Smooth muscle cell (in vitro differentiated cells): ENCODE measurements at regions not wholly inside any gene's neighbourhood (a gene's known extent, or its start where the extent isn't known, plus 50 kb on each side); places are given as distances from the start of the nearest gene placed in this dataset.

Experiments used
- DNase-seq: peaks from one replicate; lab custom pipeline; 2025; ENCODE audit not compliant: unreplicated experiment; lab: John Stamatoyannopoulos, UW
- H2AFZ ChIP-seq: fragments of 200-600 bp; sonication (generic); 2 replicates; pipeline ENCODE4 v1.6.0; 2016; ENCODE audit warnings: antibody characterized with exemption, low read depth, mild to moderate bottlenecking
- H3F3A ChIP-seq: fragments of 200-600 bp; sonication (generic); 2 replicates; pipeline ENCODE4 v1.6.0; 2017; ENCODE audit warnings: antibody characterized with exemption, low read depth
- H3K27ac ChIP-seq: fragments of 200-600 bp; sonication (generic); 2 replicates; pipeline ENCODE4 v1.5.1; 2016; ENCODE audit warnings: low read depth, mild to moderate bottlenecking
- H3K27me3 ChIP-seq: fragments of 200-600 bp; sonication (generic); 2 replicates; pipeline ENCODE4 v1.6.1; 2016; ENCODE audit warnings: low read depth, mild to moderate bottlenecking
- H3K36me3 ChIP-seq: fragments of 200-600 bp; sonication (generic); 2 replicates; pipeline ENCODE4 v1.5.1; 2016; ENCODE audit warnings: low read depth
- H3K4me1 ChIP-seq: fragments of 200-600 bp; sonication (generic); 2 replicates; pipeline ENCODE4 v1.5.1; 2016; ENCODE audit warnings: low read depth
- H3K4me2 ChIP-seq: fragments of 200-600 bp; sonication (generic); 2 replicates; pipeline ENCODE4 v1.6.0; 2016; ENCODE audit warnings: mild to moderate bottlenecking
- H3K4me3 ChIP-seq: fragments of 200-600 bp; sonication (generic); 2 replicates; pipeline ENCODE4 v1.5.1; 2016; ENCODE audit warnings: mild to moderate bottlenecking
- H3K79me2 ChIP-seq: fragments of 200-600 bp; sonication (generic); 2 replicates; pipeline ENCODE4 v1.6.0; 2016; ENCODE audit warnings: low read depth, mild to moderate bottlenecking
- H3K9ac ChIP-seq: fragments of 200-600 bp; sonication (generic); 2 replicates; pipeline ENCODE4 v1.6.0; 2016; ENCODE audit warnings: low read depth
- H3K9me3 ChIP-seq: fragments of 200-600 bp; sonication (generic); replicated peaks from 2 replicates; pipeline ENCODE4 v1.5.1; 2016; ENCODE audit warnings: low read depth
- H4K20me1 ChIP-seq: fragments of 200-600 bp; sonication (generic); 2 replicates; pipeline ENCODE4 v1.6.0; 2016; ENCODE audit warnings: low read depth
- CTCF ChIP-seq: fragments of 200-600 bp; sonication (generic); IDR thresholded peaks from 2 replicates; pipeline ENCODE4 v1.5.1; 2017; ENCODE audit warnings: borderline replicate concordance, mild to moderate bottlenecking, antibody characterized with exemption; ENCODE audit not compliant: insufficient read depth, poor library complexity, severe bottlenecking
- WGBS: methylation state at CpG from one replicate; pipeline ENCODE4 v1.1.7; 2016; ENCODE audit warnings: low lambda C conversion rate; 5-methylcytosine and 5-hydroxymethylcytosine counted together

- Histone ChIP-seq H3K4me2 (no peak overlapping the region), H3K4me3 (no peak overlapping the region), H4K20me1 (no peaks in the 10 kb centered on the region), H3K79me2 (no peaks in the 10 kb centered on the region), H3K27me3 (no peaks in the 10 kb centered on the region), H3K9me3 (peaks cover 4% of the 10 kb centered on the region), H3K27ac (no peak overlapping the region), H3K4me1 (no peaks in the 10 kb centered on the region), H3K36me3 (no peaks in the 10 kb centered on the region), H2AFZ (no peak overlapping the region), H3F3A (no peaks in the 10 kb centered on the region), H3K9ac (no peak overlapping the region)
- TF ChIP-seq CTCF: no peak
- DNase-seq: no peak
- WGBS: 78% methylated on average over 11 of the region's 11 CpGs
These were observed 99.4 kb upstream of the PEG3 start for GRCh38 chr19:56939951-56940350.

- Histone ChIP-seq H3K27me3 (no peaks in the 10 kb centered on the region), H4K20me1 (no peaks in the 10 kb centered on the region), H3K4me3 (no peak overlapping the region), H3K4me2 (no peak overlapping the region), H3K36me3 (no peaks in the 10 kb centered on the region), H3F3A (no peaks in the 10 kb centered on the region), H2AFZ (no peak overlapping the region), H3K79me2 (no peaks in the 10 kb centered on the region), H3K27ac (no peak overlapping the region), H3K4me1 (no peaks in the 10 kb centered on the region), H3K9ac (no peak overlapping the region), H3K9me3 (peaks cover 4% of the 10 kb centered on the region)
- WGBS: 96% methylated on average over 17 of the region's 17 CpGs
- DNase-seq: peak; percentile 16
- no peak for TF ChIP-seq CTCF
These were observed 102.2 kb upstream of the PEG3 start for GRCh38 chr19:56942756-56943155.

GRCh38 chr19:56946159-56946558, 105.6 kb upstream of the PEG3 start:
- no peaks in the 10 kb centered on the region for H3K36me3 ChIP-seq
- no peaks in the 10 kb centered on the region for H3K79me2 ChIP-seq
- H3K4me1 ChIP-seq: no peaks in the 10 kb centered on the region
- H3K27me3 ChIP-seq: no peaks in the 10 kb centered on the region
- 66% methylated on average over 6 of the region's 6 CpGs for WGBS
- H3F3A ChIP-seq: no peaks in the 10 kb centered on the region
- H3K9ac ChIP-seq: no peak overlapping the region
- H4K20me1 ChIP-seq: no peaks in the 10 kb centered on the region
- H2AFZ ChIP-seq: no peak overlapping the region
- no peak overlapping the region for H3K4me3 ChIP-seq
- DNase-seq: no peak
- H3K27ac ChIP-seq: no peak overlapping the region
- no peak for TF ChIP-seq CTCF
- H3K9me3 ChIP-seq: peaks cover 8% of the 10 kb centered on the region
- no peak overlapping the region for H3K4me2 ChIP-seq

GRCh38 chr19:56947206-56947605, 106.7 kb upstream of the PEG3 start:
- H3K27me3 ChIP-seq: no peaks in the 10 kb centered on the region
- no peaks in the 10 kb centered on the region for H4K20me1 ChIP-seq
- no peak overlapping the region for H3K4me2 ChIP-seq
- no peaks in the 10 kb centered on the region for H3K79me2 ChIP-seq
- no peak overlapping the region for H3K9ac ChIP-seq
- 63% methylated on average over 7 of the region's 7 CpGs for WGBS
- no peaks in the 10 kb centered on the region for H3F3A ChIP-seq
- no peaks in the 10 kb centered on the region for H3K4me1 ChIP-seq
- H3K4me3 ChIP-seq: no peak overlapping the region
- no peak overlapping the region for H2AFZ ChIP-seq
- H3K9me3 ChIP-seq: peaks cover 9% of the 10 kb centered on the region
- H3K27ac ChIP-seq: no peak overlapping the region
- DNase-seq: no peak
- no peak for TF ChIP-seq CTCF
- H3K36me3 ChIP-seq: no peaks in the 10 kb centered on the region
